ENCODE measurements at regions not wholly inside any gene's neighbourhood (a gene's known extent, or its start where the extent isn't known, plus 50 kb on each side); places are given as distances from the start of the nearest gene placed in this dataset.

- no peak for DNase-seq (ENCODE audit: low read depth, low spot score)
- in situ Hi-C loops (cut with HindIII; ENCODE audit: low pct_unique_long_range_greater_than_20kb, low sequenced_read_pairs): no loop called here
Measured at GRCh38 chr13:64052521-64052920, 2636.9 kb upstream of the PCDH20 start.

GRCh38 chr13:64051278-64051677 is 2635.6 kb upstream of the PCDH20 start:
- DNase-seq (ENCODE audit: low read depth, low spot score): no peak
- in situ Hi-C loops (cut with HindIII; ENCODE audit: low pct_unique_long_range_greater_than_20kb, low sequenced_read_pairs): no loop called here

- DNase-seq (ENCODE audit: low read depth, low spot score): no peak
- in situ Hi-C loops (cut with HindIII; ENCODE audit: low pct_unique_long_range_greater_than_20kb, low sequenced_read_pairs): no loop called here
Measured at GRCh38 chr13:64041296-64041695, 2625.6 kb upstream of the PCDH20 start.

GRCh38 chr13:64033921-64034320 is 2618.3 kb upstream of the PCDH20 start:
- in situ Hi-C loops (cut with HindIII; ENCODE audit: low pct_unique_long_range_greater_than_20kb, low sequenced_read_pairs): no loop called here
- no peak for DNase-seq (ENCODE audit: low read depth, low spot score)

GRCh38 chr13:64029343-64030093 is 2613.9 kb upstream of the PCDH20 start:
- DNase-seq (ENCODE audit: low read depth, low spot score): no peak
- in situ Hi-C loops (cut with HindIII; ENCODE audit: low pct_unique_long_range_greater_than_20kb, low sequenced_read_pairs): no loop called here

GRCh38 chr13:64028551-64028950 is 2612.9 kb upstream of the PCDH20 start:
- in situ Hi-C loops (cut with HindIII; ENCODE audit: low pct_unique_long_range_greater_than_20kb, low sequenced_read_pairs): no loop called here
- no peak for DNase-seq (ENCODE audit: low read depth, low spot score)

GRCh38 chr13:64020126-64020525 is 2604.5 kb upstream of the PCDH20 start:
- in situ Hi-C loops (cut with HindIII; ENCODE audit: low pct_unique_long_range_greater_than_20kb, low sequenced_read_pairs): no loop called here
- no peak for DNase-seq (ENCODE audit: low read depth, low spot score)

GRCh38 chr13:64007339-64007738 is 2591.7 kb upstream of the PCDH20 start:
- DNase-seq (ENCODE audit: low read depth, low spot score): no peak
- in situ Hi-C loops (cut with HindIII; ENCODE audit: low pct_unique_long_range_greater_than_20kb, low sequenced_read_pairs): no loop called here

GRCh38 chr13:64000321-64000720 is 2584.7 kb upstream of the PCDH20 start:
- DNase-seq (ENCODE audit: low read depth, low spot score): no peak
- in situ Hi-C loops (cut with HindIII; ENCODE audit: low pct_unique_long_range_greater_than_20kb, low sequenced_read_pairs): no loop called here

GRCh38 chr13:63999614-64000305 is 2584.1 kb upstream of the PCDH20 start:
- in situ Hi-C loops (cut with HindIII; ENCODE audit: low pct_unique_long_range_greater_than_20kb, low sequenced_read_pairs): no loop called here
- DNase-seq (ENCODE audit: low read depth, low spot score): no peak

GRCh38 chr13:63983366-63983765 is 2567.7 kb upstream of the PCDH20 start:
- DNase-seq (ENCODE audit: low read depth, low spot score): no peak
- in situ Hi-C loops (cut with HindIII; ENCODE audit: low pct_unique_long_range_greater_than_20kb, low sequenced_read_pairs): no loop called here

- in situ Hi-C loops (cut with HindIII; ENCODE audit: low pct_unique_long_range_greater_than_20kb, low sequenced_read_pairs): no loop called here
- no peak for DNase-seq (ENCODE audit: low read depth, low spot score)
Measured at GRCh38 chr13:63979951-63980350, 2564.3 kb upstream of the PCDH20 start.

GRCh38 chr13:63972328-63972727 is 2556.7 kb upstream of the PCDH20 start:
- in situ Hi-C loops (cut with HindIII; ENCODE audit: low pct_unique_long_range_greater_than_20kb, low sequenced_read_pairs): no loop called here

GRCh38 chr13:63954683-63955082 is 2539.0 kb upstream of the PCDH20 start:
- in situ Hi-C loops (cut with HindIII; ENCODE audit: low pct_unique_long_range_greater_than_20kb, low sequenced_read_pairs): no loop called here
- DNase-seq (ENCODE audit: low read depth, low spot score): peak; percentile 30

More at GRCh38 chr13:63972328-63972727, 2556.7 kb upstream of the PCDH20 start:
- no peak for DNase-seq (ENCODE audit: low read depth, low spot score)

GRCh38 chr13:63948045-63948444 is 2532.4 kb upstream of the PCDH20 start:
- DNase-seq (ENCODE audit: low read depth, low spot score): peak; percentile 25
- in situ Hi-C loops (cut with HindIII; ENCODE audit: low pct_unique_long_range_greater_than_20kb, low sequenced_read_pairs): no loop called here

GRCh38 chr13:63944911-63945310 is 2529.3 kb upstream of the PCDH20 start:
- in situ Hi-C loops (cut with HindIII; ENCODE audit: low pct_unique_long_range_greater_than_20kb, low sequenced_read_pairs): no loop called here
- no peak for DNase-seq (ENCODE audit: low read depth, low spot score)

- in situ Hi-C loops (cut with HindIII; ENCODE audit: low pct_unique_long_range_greater_than_20kb, low sequenced_read_pairs): no loop called here
Measured at GRCh38 chr13:63942372-63942771, 2526.7 kb upstream of the PCDH20 start.

GRCh38 chr13:63938851-63939250 is 2523.2 kb upstream of the PCDH20 start:
- in situ Hi-C loops (cut with HindIII; ENCODE audit: low pct_unique_long_range_greater_than_20kb, low sequenced_read_pairs): no loop called here
- DNase-seq (ENCODE audit: low read depth, low spot score): no peak

More at GRCh38 chr13:63942372-63942771, 2526.7 kb upstream of the PCDH20 start:
- no peak for DNase-seq (ENCODE audit: low read depth, low spot score)

- in situ Hi-C loops (cut with HindIII; ENCODE audit: low pct_unique_long_range_greater_than_20kb, low sequenced_read_pairs): no loop called here
- DNase-seq (ENCODE audit: low read depth, low spot score): no peak
Measured at GRCh38 chr13:63910511-63910910, 2494.9 kb upstream of the PCDH20 start.

Data from SK-MEL-5 (cell line).